ENCODE measurements at regions not wholly inside any gene's neighbourhood (a gene's known extent, or its start where the extent isn't known, plus 50 kb on each side); places are given as distances from the start of the nearest gene placed in this dataset.

DNA sequence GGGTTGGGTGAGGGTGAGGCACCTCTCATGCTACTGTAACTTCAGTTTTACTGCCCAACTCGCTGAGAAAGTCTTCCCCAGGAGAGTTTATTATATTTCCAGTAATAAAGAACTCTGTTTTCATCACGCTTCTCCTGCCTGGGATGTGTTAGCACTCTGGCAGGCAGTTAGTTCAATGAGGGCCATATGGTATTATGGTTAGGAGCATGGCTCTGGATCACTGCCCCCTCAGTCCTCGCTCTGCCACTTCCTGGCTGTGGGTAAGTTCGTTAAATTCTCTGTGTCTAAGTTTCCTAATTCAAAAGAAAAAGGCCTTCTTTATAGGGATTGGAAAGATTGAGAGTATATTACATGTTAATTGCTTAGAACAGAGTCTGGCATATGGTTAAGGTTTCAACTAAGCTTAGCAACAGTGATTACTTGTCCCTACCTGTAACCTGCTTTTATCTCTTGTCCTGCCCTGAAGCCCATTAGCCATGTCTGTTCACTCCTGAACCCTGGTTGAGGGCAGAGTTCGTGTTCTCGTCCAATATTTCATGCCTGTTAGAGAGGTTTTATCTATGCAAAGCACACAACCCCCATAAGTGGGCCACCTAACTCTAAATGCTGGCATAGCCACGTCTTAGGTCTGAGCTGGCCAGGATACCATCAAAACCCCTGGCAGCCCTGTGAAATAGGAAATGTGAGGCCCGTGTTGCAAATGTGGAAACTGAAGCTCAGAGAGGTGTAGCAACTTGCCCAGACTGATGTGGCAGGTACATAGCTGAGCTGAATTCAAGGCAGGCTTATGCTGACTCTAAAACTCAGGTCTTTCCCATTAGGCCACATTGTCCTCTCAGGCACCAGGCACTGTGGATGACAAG is 342.5 kb upstream of the JARID2 start:
- H3K36me3 Mint-ChIP-seq, result peaks cover 2% of the 10 kb centered on the region
- H3K27me3 Mint-ChIP-seq, result peaks cover 2% of the 10 kb centered on the region
- H3K9me3 Mint-ChIP-seq, result peaks cover 3% of the 10 kb centered on the region
- no peak overlapping the region for H3K4me3 Mint-ChIP-seq
- no peak for DNase-seq
- H3K4me1 Mint-ChIP-seq, result peaks cover 7% of the 10 kb centered on the region
- POLR2A ChIA-PET, result no interaction called here
- no peak for ATAC-seq (ENCODE audit: low read depth)
- H3K27ac Mint-ChIP-seq, result no peak overlapping the region

DNA sequence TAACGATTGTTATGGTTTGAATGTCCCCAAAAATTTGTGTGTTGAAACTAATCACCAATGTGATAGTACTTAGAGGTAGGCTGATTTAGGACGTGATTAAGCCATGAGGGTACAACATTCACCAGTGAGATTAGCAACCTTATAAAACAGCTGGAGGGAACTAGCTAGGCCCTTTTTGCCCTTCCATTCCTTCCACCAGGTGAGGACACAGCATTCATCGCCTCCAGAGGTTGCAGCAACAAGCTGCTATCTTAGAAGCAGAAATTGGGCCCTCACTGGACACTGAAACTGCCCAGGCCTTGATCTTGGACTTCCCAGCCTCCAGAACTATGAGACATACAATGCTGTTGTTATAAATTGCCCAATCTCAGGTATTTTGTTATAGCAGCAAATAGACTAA is 340.7 kb upstream of the JARID2 start:
- Mint-ChIP-seq H3K27ac (no peak overlapping the region), H3K27me3 (peaks cover 2% of the 10 kb centered on the region), H3K36me3 (peaks cover 2% of the 10 kb centered on the region), H3K9me3 (peaks cover 1% of the 10 kb centered on the region), H3K4me3 (no peak overlapping the region), H3K4me1 (peaks cover 7% of the 10 kb centered on the region)
- ATAC-seq (ENCODE audit: low read depth) (no peak), DNase-seq (no peak)
- POLR2A ChIA-PET, result no interaction called here

DNA sequence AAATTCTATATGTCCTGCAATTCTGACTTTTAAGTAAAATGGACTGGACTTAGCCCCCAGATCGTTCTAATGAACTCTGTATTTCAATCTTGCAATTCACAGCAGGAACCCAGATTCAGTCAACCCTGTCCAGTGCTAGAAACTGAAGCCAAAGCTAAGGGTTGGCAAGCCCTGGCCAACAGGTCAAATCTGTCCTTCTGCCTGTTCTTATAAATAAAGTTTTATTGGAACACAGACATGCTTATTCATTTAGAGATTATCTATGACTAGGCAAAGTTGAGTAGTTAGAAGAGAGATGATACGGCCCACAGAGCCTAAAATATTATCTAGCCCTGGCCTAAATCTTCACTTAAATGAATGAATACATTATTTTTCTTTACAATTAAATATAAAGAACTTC is 339.2 kb upstream of the JARID2 start:
- POLR2A ChIA-PET, result no interaction called here
- no peak overlapping the region for H3K4me3 Mint-ChIP-seq
- peaks cover 2% of the 10 kb centered on the region for H3K27me3 Mint-ChIP-seq
- ATAC-seq (ENCODE audit: low read depth), result no peak
- no peak for DNase-seq
- peaks cover 19% of the 10 kb centered on the region for H3K4me1 Mint-ChIP-seq
- no peak overlapping the region for H3K27ac Mint-ChIP-seq
- H3K9me3 Mint-ChIP-seq, result peaks cover 4% of the 10 kb centered on the region
- peaks cover 4% of the 10 kb centered on the region for H3K36me3 Mint-ChIP-seq

DNA sequence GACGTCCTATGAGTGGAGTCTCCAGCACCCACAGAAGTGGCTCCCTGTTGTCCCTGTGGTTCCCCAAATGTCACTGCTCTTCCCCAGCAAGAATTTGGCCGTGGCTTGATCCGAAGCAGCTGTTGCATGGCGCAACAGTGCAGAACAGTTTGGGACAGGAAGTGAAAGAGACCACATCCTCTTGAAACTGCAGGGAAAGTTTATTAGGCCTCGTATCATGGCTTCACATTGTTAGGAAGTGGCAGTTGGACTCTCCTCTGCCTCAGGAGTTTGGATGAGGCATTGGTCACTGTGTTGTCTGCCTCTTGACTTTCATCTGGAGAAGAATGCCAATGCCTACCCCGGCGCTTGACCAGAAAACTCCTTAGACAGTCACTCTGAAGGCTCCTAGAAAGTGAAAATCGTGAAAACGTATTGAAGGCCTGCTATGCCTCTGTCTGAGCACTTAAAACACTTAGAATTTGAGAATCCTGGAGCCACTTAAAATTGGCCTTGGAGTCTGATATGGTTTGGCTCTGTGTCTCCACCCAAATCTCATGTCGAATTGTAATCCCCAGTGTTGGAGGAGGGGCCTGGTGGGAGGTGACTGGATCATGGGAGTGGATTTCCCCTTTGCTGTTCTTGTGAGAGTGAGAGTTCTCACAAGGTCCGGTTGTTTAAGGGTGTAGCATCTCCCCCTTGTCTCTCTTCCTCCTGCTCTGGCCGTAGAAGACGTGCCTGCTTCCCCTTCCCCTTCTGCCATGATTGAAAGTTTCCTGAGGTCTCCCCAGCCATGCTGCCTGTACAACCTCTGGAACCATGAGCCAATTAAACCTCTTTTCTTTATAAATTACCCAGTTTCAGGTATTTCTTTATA is 334.9 kb upstream of the JARID2 start:
- H3K36me3 Mint-ChIP-seq, result peaks cover 1% of the 10 kb centered on the region
- peak; percentile 47 for DNase-seq
- peak; percentile 88 for ATAC-seq (ENCODE audit: low read depth)
- peaks cover 15% of the 10 kb centered on the region for H3K4me1 Mint-ChIP-seq
- peaks cover 2% of the 10 kb centered on the region for H3K27me3 Mint-ChIP-seq
- POLR2A ChIA-PET, result no interaction called here
- H3K27ac Mint-ChIP-seq, result peak overlapping the region; percentile 83
- H3K4me3 Mint-ChIP-seq, result peak overlapping the region; percentile 74
- H3K9me3 Mint-ChIP-seq, result peaks cover 4% of the 10 kb centered on the region

DNA sequence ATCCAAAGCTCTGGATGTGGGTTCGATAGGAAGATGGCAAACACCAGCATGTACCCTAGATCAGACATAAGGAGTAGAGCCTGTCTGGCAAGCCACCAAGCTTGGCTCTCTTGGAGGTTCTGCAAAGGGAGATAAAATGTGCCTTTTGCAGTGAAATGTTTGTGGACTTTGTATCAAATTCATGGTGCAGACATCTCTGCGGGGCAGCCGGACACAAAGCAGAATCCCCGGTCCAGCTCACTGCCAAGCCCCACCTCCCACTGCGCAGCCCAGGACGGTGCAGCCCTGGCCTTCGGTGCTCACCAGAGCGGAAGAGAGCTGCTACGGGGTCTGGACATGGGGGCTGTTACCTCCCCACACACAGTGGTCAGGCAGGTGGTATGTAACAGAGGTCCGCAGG is 333.6 kb upstream of the JARID2 start:
- peaks cover 15% of the 10 kb centered on the region for H3K4me1 Mint-ChIP-seq
- H3K27me3 Mint-ChIP-seq, result peaks cover 2% of the 10 kb centered on the region
- no peak for ATAC-seq (ENCODE audit: low read depth)
- POLR2A ChIA-PET, result no interaction called here
- DNase-seq, result no peak
- H3K4me3 Mint-ChIP-seq, result no peak overlapping the region
- H3K9me3 Mint-ChIP-seq, result peaks cover 4% of the 10 kb centered on the region
- peak overlapping the region; percentile 77 for H3K27ac Mint-ChIP-seq
- H3K36me3 Mint-ChIP-seq, result peaks cover 1% of the 10 kb centered on the region

DNA sequence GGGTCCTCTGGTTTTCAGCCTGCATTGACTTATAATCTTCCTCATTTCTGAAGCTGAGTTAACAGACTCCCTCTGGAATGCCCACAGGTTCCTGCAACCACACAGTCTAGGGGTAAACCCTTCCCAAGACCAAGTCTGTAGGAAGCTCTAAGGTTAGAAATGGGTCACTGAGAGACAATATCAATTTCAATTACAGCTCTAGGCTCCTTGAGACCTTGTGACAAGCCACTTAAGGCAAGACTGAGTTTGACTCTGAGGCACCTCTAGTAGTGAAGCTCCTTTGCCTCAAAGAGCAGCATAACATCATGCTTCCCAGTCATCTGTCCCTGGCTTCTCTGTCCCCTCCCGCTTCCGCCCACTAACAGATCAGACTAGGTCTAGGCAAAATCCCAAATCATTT is 333.2 kb upstream of the JARID2 start:
- peaks cover 15% of the 10 kb centered on the region for H3K4me1 Mint-ChIP-seq
- H3K27ac Mint-ChIP-seq, result no peak overlapping the region
- no peak for ATAC-seq (ENCODE audit: low read depth)
- H3K27me3 Mint-ChIP-seq, result peaks cover 2% of the 10 kb centered on the region
- POLR2A ChIA-PET, result no interaction called here
- peaks cover 4% of the 10 kb centered on the region for H3K9me3 Mint-ChIP-seq
- H3K4me3 Mint-ChIP-seq, result no peak overlapping the region
- DNase-seq, result no peak
- peaks cover 1% of the 10 kb centered on the region for H3K36me3 Mint-ChIP-seq

DNA sequence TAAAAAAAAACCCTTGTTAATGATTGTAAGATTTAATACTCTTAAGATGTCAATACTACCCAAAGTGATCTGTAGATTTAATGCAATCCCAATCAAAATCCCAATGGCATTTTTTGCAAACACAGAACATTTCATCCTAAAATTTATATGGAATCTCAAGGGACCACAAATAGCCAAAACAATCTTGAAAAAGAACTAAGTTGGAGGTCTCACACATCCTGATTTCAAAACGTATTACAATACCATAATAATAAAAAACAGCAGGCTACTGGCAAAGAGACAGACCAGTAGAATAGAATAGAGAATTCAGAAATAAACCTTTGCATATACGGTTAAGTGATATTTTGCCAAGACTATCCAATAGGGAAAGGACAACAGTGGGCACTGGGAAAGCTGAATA is 331.9 kb upstream of the JARID2 start:
- no peak for DNase-seq
- Mint-ChIP-seq H3K36me3 (peaks cover 1% of the 10 kb centered on the region), H3K4me3 (no peak overlapping the region), H3K9me3 (peaks cover 4% of the 10 kb centered on the region), H3K27me3 (peaks cover 3% of the 10 kb centered on the region), H3K27ac (no peak overlapping the region), H3K4me1 (peaks cover 15% of the 10 kb centered on the region)
- no peak for ATAC-seq (ENCODE audit: low read depth)
- POLR2A ChIA-PET, result no interaction called here

DNA sequence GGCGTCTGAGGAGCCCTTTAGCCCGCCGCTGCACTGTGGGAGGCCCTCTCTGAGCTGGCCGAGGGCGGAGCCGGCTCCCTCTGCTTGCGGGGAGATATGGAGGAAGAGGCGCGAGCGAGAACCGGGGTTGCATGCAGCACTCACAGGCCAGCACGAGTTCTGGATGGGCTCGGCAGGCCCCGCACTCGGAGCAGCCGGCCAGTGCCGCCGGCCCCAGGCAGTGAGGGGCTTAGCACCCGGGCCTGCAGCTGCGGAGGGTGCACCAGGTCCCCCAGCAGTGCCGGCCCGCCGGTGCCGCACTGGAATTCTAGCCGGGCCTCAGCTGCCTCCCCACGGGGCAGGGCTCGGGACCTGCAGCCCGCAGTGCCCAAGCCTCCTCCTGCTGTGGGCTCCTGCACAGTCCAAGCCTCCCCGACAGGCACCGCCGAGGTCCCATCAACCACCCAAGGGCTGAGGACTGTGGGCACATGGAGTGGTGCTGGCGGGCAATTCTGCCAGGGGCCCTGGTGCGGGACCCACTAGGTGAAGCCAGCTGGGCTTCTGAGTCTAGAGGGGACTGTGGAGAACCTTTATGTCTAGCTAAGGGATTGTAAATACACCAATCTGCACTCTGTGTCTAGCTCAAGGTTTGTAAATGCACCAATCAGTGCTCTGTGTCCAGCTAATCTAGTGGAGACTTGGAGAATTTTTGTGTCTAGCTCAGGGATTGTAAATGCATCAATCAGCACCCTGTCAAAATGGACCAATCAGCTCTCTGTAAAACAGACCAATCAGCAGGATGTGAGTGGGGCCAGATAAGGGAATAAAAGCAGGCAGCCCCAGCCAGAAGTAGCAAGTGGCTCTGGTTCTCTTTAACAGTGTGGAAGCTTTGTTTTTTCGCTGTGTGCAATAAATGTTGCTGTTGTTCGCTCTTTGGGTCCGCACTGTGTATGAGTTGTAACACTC is 329.7 kb upstream of the JARID2 start:
- DNase-seq, result no peak
- Mint-ChIP-seq H3K36me3 (no peaks in the 10 kb centered on the region), H3K4me1 (peaks cover 7% of the 10 kb centered on the region), H3K9me3 (peaks cover 4% of the 10 kb centered on the region), H3K27ac (peak overlapping the region; percentile 1), H3K4me3 (no peak overlapping the region), H3K27me3 (peaks cover 3% of the 10 kb centered on the region)
- ATAC-seq (ENCODE audit: low read depth), result no peak
- POLR2A ChIA-PET, result no interaction called here

DNA sequence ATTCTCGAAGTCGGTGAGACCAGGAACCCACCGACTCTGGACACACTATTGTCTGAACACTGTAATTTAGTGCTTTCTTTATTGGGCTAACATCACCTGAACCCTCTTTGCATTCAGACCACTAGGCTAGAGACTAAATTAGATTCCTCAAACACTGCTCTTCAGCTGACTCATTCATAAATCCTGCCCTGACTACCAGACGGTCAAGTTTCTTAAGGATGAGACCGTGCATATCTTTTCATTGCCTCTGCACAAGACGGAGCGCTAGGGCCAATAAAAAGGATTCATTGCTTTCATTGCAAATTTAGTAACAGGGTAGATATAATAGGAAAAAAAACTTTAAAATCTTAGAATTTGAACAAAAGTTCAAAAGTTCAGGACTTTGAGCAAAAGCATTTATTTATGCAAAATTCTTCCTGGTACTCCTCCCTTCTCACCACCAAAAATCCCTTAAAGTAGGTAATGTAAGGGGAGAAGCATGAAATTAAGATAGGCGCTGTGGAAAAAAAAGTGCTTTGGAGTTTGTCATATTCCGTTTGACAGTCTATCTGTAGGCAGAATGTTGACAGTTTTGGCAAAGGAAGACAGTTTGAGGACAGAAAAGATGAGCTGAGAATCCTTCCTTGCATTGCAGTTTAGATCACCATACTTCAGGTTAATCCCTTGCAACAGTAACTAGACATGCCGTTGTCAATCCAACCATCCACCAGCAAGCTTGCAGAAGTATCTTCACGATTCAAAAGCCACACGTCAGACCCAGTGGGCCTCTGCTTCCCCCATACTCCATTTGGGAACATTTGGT is 328.6 kb upstream of the JARID2 start:
- Mint-ChIP-seq H3K36me3 (no peaks in the 10 kb centered on the region), H3K4me1 (no peaks in the 10 kb centered on the region), H3K4me3 (no peak overlapping the region), H3K27ac (no peak overlapping the region), H3K27me3 (peaks cover 2% of the 10 kb centered on the region), H3K9me3 (no peaks in the 10 kb centered on the region)
- DNase-seq, result no peak
- ATAC-seq (ENCODE audit: low read depth), result no peak
- POLR2A ChIA-PET, result no interaction called here

DNA sequence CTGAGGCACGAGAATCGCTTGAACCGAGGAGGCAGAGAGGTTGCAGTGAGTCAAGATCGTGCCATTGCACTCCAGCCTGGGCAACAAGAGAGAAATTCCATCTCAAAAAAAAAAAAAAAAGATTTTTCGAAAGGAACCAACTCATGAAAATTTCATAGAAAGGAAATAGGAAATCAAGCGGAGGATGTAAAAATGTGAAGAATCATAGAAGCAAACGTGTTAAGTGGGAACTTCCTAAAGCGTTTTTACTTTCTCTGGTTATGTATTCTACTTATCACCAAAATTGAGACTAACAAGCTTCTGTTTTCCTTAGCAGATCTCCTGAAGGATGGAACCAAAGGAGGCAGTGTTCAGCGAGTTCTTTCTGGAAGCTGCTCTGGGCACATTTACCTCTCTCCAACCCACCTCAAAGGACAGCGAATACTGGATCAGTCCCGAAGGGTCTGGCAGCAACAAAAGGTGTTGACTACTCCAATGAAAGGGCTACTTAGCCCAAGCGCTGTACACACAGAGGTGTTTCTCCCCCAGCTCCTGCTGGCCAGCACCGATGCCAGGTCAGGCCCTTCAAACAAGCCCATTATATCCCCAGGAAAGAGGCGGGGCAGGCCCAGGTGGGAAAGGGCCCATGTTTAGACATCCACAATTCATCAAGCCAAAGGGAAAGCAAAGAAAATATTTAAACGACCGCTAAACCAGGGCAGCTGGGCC is 327.5 kb upstream of the JARID2 start:
- ATAC-seq (ENCODE audit: low read depth), result no peak
- no peaks in the 10 kb centered on the region for H3K4me1 Mint-ChIP-seq
- no peaks in the 10 kb centered on the region for H3K9me3 Mint-ChIP-seq
- H3K36me3 Mint-ChIP-seq, result no peaks in the 10 kb centered on the region
- POLR2A ChIA-PET, result no interaction called here
- peaks cover 2% of the 10 kb centered on the region for H3K27me3 Mint-ChIP-seq
- H3K27ac Mint-ChIP-seq, result no peak overlapping the region
- DNase-seq, result no peak
- H3K4me3 Mint-ChIP-seq, result no peak overlapping the region

DNA sequence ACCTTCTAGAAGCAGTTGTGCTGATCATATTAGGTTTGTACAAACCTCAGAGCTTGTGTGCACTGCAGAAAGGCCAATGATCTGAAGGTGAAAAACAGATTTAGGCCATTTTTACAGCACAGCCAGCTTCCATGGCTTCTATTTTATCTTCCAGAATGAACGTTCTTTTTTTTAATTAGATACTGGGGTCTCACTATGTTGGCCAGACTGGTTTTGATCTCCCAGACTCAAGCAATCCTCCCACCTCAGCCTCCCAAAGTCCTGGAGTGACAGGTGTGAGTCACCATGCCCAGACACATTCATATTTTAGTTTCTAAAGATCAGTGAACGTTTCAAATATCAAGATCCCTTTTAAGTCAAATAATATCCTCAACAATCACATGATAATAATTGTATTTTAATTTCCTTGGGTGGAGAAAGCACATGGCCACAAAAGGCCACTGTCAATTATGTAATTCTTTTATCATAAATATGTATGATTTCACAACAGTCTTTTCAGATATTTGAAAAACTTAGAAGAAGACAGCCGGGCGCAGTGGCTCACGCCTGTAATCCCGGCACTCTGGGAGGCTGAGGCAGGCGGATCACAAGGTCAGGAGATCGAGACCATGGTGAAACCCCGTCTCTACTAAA is 326.7 kb upstream of the JARID2 start:
- H3K27me3 Mint-ChIP-seq, result peaks cover 2% of the 10 kb centered on the region
- H3K9me3 Mint-ChIP-seq, result no peaks in the 10 kb centered on the region
- no peaks in the 10 kb centered on the region for H3K4me1 Mint-ChIP-seq

DNA sequence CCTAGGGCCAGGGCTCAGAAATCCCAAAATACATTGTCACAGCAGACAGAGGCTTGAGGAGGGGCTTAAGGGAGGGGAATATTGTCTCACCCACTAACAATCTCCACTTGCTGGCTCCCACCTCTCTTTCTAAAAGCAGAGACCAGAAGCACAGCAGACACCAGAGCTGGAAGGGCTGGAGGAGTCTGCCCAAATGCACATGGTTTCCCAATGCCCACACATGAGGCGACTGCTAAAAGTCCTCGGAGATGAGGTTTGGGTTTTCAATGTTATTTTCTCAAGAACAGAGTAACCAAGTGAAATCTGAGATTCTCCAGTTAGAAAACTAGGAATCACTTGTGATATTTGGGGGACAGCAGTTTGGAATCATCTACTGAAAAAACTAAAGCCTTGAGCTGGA is 325.6 kb upstream of the JARID2 start:
- H3K27me3 Mint-ChIP-seq, result peaks cover 2% of the 10 kb centered on the region
- no peaks in the 10 kb centered on the region for H3K4me1 Mint-ChIP-seq
- DNase-seq, result no peak
- no peak overlapping the region for H3K4me3 Mint-ChIP-seq
- no peaks in the 10 kb centered on the region for H3K36me3 Mint-ChIP-seq
- H3K27ac Mint-ChIP-seq, result no peak overlapping the region
- ATAC-seq (ENCODE audit: low read depth), result no peak
- no peaks in the 10 kb centered on the region for H3K9me3 Mint-ChIP-seq
- POLR2A ChIA-PET, result no interaction called here

More for the DNA sequence above, 326.7 kb upstream of the JARID2 start:
- POLR2A ChIA-PET, result no interaction called here
- Mint-ChIP-seq H3K4me3 (no peak overlapping the region), H3K36me3 (no peaks in the 10 kb centered on the region), H3K27ac (no peak overlapping the region)
- ATAC-seq (ENCODE audit: low read depth), result no peak
- DNase-seq, result no peak

Measured in activated naive CD8-positive, alpha-beta T cell treated with anti-CD3 and anti-CD28 coated beads, Interleukin-2, amount 10 ng/mL, durations not matched to agents 7 days and 5 days (primary cell).